ENCODE measurements at regions not wholly inside any gene's neighbourhood (a gene's known extent, or its start where the extent isn't known, plus 50 kb on each side); places are given as distances from the start of the nearest gene placed in this dataset.

DNA sequence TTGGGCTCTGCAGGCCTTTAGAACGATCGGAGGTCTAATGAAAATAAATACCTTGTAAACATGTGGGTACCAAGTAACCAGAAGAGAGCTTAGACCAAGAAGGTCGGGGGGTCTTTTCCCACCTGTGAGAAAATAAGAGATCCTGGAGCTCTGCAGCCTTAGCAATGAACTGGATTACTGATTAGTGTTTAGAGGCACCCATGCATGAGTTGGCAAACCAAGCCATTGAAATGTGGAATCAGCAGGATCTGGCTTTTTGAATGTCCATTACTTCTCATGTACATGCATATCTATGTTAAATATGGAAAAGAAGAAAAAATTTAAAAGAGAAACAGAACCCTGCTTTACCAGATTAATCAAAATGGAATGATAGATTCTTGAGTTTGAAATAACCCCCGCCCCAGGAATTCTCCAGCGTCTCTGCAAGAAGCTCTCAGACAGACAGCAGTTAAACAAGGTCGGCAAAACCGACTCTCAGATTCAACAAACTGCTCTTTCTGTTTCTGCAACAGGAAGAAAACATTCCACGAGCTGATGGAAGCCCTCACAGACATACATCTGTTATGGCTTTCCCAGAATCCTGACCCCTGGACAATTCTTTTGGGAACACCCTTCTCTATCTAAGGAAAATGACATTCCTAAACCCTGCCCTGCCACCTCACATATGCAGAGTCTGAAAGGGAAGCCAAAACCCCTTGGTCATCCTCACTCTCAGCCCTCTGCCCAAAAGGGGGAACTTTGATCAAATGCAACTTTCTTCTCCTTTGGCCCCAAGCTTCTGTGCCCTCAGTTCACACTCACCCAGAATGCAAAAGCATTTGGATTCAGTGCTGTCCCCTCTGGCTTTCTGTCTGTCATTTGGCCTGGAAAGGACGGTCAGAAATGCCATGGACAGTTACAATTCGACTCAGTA, 78.7 kb upstream of the EN2 start:
- Histone ChIP-seq H3K23ac (ENCODE audit: low read depth, low read length, poor library complexity) (no peak overlapping the region), H3K79me1 (ENCODE audit: low read depth, low read length) (no peaks in the 10 kb centered on the region), H3K9me3 (replicated peaks in 1 of 2; ENCODE audit: control insufficient read depth in 2 of 2, insufficient read depth in 1 of 2, low read depth in 1 of 2, low read length in 2 of 2) (peaks cover 0 to 8% of the 10 kb centered on the region in 2 donors), H2BK12ac (ENCODE audit: low read length) (no peak overlapping the region), H3K27ac (replicated peaks; ENCODE audit: low read length) (no peak overlapping the region), H4K8ac (ENCODE audit: low read depth, low read length) (no peak overlapping the region), H2BK15ac (ENCODE audit: low read length) (no peak overlapping the region), H3K9ac (ENCODE audit: low read depth, low read length, poor library complexity) (no peak overlapping the region), H3K18ac (ENCODE audit: low read length) (no peak overlapping the region), H3K36me3 (replicated peaks in 1 of 2; ENCODE audit: control insufficient read depth in 2 of 2, insufficient read depth in 2 of 2, low read length in 2 of 2) (no peaks in the 10 kb centered on the region), H2AFZ (ENCODE audit: low read length) (no peak overlapping the region), H3K4me3 (ENCODE audit: low read length in 2 of 2) (no peak overlapping the region), H3K27me3 (ENCODE audit: control insufficient read depth in 3 of 3, insufficient read depth in 3 of 3, low read depth in 1 of 3, low read length in 3 of 3) (peaks cover 60 to 98% (median 89%) of the 10 kb centered on the region in 3 experiments), H3K4me2 (ENCODE audit: insufficient read depth, low read length, poor library complexity, severe bottlenecking) (no peak overlapping the region), H3K14ac (ENCODE audit: low read length) (no peak overlapping the region), H3K4ac (ENCODE audit: low read length) (no peak overlapping the region), H2BK5ac (ENCODE audit: low read length) (no peak overlapping the region), H2AK5ac (ENCODE audit: low read depth, low read length) (no peak overlapping the region), H2BK120ac (ENCODE audit: low read depth, low read length) (no peak overlapping the region), H4K91ac (ENCODE audit: low read depth, low read length, poor library complexity) (no peak overlapping the region), H3K4me1 (ENCODE audit: control insufficient read depth in 2 of 2, insufficient read depth in 1 of 2, low read depth in 1 of 2, low read length in 2 of 2) (peaks cover 6 to 34% of the 10 kb centered on the region in 2 donors)
- DNase-seq (ENCODE audit: low spot score) = no peak
- WGBS, 2 donors (ENCODE audit: extremely low coverage in 2 of 2, insufficient read length in 2 of 2, insufficient replicate concordance in 1 of 2) = no CpG with 5 or more reads among the region's 10 CpGs

DNA sequence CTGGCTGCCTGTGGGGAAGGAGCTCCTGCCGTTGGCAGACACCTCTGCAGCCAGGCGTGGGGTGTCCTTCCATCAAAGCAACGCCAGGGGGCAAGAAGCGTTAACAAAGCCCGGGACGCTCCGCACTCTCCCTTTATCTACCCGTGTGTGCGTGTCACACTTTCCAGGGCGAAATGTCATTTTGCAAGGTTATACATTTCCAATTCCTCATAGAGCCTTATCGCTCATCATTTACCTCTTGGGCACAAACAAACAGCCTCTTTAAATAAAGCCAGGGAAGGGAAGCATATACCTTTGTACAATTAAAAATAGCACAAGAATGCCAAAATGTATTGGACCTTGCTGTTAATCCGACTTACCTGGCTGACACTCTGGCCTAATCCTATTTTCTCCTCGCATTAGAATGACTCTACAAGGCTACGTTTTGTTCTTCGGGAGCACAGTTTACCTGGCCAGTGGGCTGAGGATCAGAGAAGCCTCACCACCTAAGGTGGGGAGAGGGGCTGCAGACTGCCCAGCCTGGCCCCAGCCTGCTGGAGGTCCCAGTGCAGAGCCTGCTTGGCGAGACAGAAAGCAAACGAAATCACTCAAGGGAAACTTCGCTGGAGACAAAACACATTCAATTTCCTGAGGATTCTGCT, 77.6 kb upstream of the EN2 start:
- Histone ChIP-seq H3K23ac (ENCODE audit: low read depth, low read length, poor library complexity) (peak overlapping the region; percentile 68), H3K18ac (ENCODE audit: low read length) (no peak overlapping the region), H3K9me3 (replicated peaks in 1 of 2; ENCODE audit: control insufficient read depth in 2 of 2, insufficient read depth in 1 of 2, low read depth in 1 of 2, low read length in 2 of 2) (peaks cover 0 to 8% of the 10 kb centered on the region in 2 donors), H2BK5ac (ENCODE audit: low read length) (no peak overlapping the region), H4K8ac (ENCODE audit: low read depth, low read length) (no peak overlapping the region), H2BK120ac (ENCODE audit: low read depth, low read length) (no peak overlapping the region), H3K9ac (ENCODE audit: low read depth, low read length, poor library complexity) (no peak overlapping the region), H3K4me3 (ENCODE audit: low read length in 2 of 2) (no peak overlapping the region), H4K91ac (ENCODE audit: low read depth, low read length, poor library complexity) (no peak overlapping the region), H3K14ac (ENCODE audit: low read length) (peak overlapping the region; percentile 32), H3K4ac (ENCODE audit: low read length) (no peak overlapping the region), H3K27ac (replicated peaks; ENCODE audit: low read length) (no peak overlapping the region), H2AFZ (ENCODE audit: low read length) (no peak overlapping the region), H3K36me3 (replicated peaks in 1 of 2; ENCODE audit: control insufficient read depth in 2 of 2, insufficient read depth in 2 of 2, low read length in 2 of 2) (no peaks in the 10 kb centered on the region), H3K4me1 (ENCODE audit: control insufficient read depth in 2 of 2, insufficient read depth in 1 of 2, low read depth in 1 of 2, low read length in 2 of 2) (peaks cover 6 to 30% of the 10 kb centered on the region in 2 donors), H3K4me2 (ENCODE audit: insufficient read depth, low read length, poor library complexity, severe bottlenecking) (no peak overlapping the region), H3K79me1 (ENCODE audit: low read depth, low read length) (no peaks in the 10 kb centered on the region), H2AK5ac (ENCODE audit: low read depth, low read length) (no peak overlapping the region), H2BK12ac (ENCODE audit: low read length) (no peak overlapping the region), H3K27me3 (ENCODE audit: control insufficient read depth in 3 of 3, insufficient read depth in 3 of 3, low read depth in 1 of 3, low read length in 3 of 3) (peaks cover 49 to 94% (median 87%) of the 10 kb centered on the region in 3 experiments), H2BK15ac (ENCODE audit: low read length) (no peak overlapping the region)
- no peak for DNase-seq (ENCODE audit: low spot score)
- no CpG with 5 or more reads among the region's 18 CpGs for WGBS, 2 donors (ENCODE audit: extremely low coverage in 2 of 2, insufficient read length in 2 of 2, insufficient replicate concordance in 1 of 2)

GRCh38 chr7:155380976-155381851, 76.7 kb upstream of the EN2 start:
- DNase-seq (ENCODE audit: low spot score) = no peak
- no CpG with 5 or more reads among the region's 42 CpGs for WGBS, 2 donors (ENCODE audit: extremely low coverage in 2 of 2, insufficient read length in 2 of 2, insufficient replicate concordance in 1 of 2)
- Histone ChIP-seq H2BK12ac (ENCODE audit: low read length) (no peak overlapping the region), H4K8ac (ENCODE audit: low read depth, low read length) (no peak overlapping the region), H3K27me3 (ENCODE audit: control insufficient read depth in 3 of 3, insufficient read depth in 3 of 3, low read depth in 1 of 3, low read length in 3 of 3) (peaks cover 43 to 87% (median 85%) of the 10 kb centered on the region in 3 experiments), H2AK5ac (ENCODE audit: low read depth, low read length) (no peak overlapping the region), H3K14ac (ENCODE audit: low read length) (no peak overlapping the region), H2BK120ac (ENCODE audit: low read depth, low read length) (no peak overlapping the region), H3K9me3 (replicated peaks in 1 of 2; ENCODE audit: control insufficient read depth in 2 of 2, insufficient read depth in 1 of 2, low read depth in 1 of 2, low read length in 2 of 2) (peaks cover 0 to 2% of the 10 kb centered on the region in 2 donors), H3K9ac (ENCODE audit: low read depth, low read length, poor library complexity) (no peak overlapping the region), H2AFZ (ENCODE audit: low read length) (peak overlapping the region; percentile 89), H3K18ac (ENCODE audit: low read length) (peak overlapping the region; percentile 80), H3K79me1 (ENCODE audit: low read depth, low read length) (no peaks in the 10 kb centered on the region), H3K23ac (ENCODE audit: low read depth, low read length, poor library complexity) (peak overlapping the region; percentile 44), H3K4me2 (ENCODE audit: insufficient read depth, low read length, poor library complexity, severe bottlenecking) (no peak overlapping the region), H3K4me1 (ENCODE audit: control insufficient read depth in 2 of 2, insufficient read depth in 1 of 2, low read depth in 1 of 2, low read length in 2 of 2) (peaks cover 6 to 30% of the 10 kb centered on the region in 2 donors), H3K4ac (ENCODE audit: low read length) (no peak overlapping the region), H2BK15ac (ENCODE audit: low read length) (no peak overlapping the region), H2BK5ac (ENCODE audit: low read length) (no peak overlapping the region), H3K4me3 (ENCODE audit: low read length in 2 of 2) (peak overlapping the region in 1 of 2 donors; percentile 46), H3K27ac (replicated peaks; ENCODE audit: low read length) (no peak overlapping the region), H4K91ac (ENCODE audit: low read depth, low read length, poor library complexity) (no peak overlapping the region), H3K36me3 (replicated peaks in 1 of 2; ENCODE audit: control insufficient read depth in 2 of 2, insufficient read depth in 2 of 2, low read length in 2 of 2) (no peaks in the 10 kb centered on the region)

All from neuronal stem cell (in vitro differentiated cells).